ENCODE measurements at regions not wholly inside any gene's neighbourhood (a gene's known extent, or its start where the extent isn't known, plus 50 kb on each side); places are given as distances from the start of the nearest gene placed in this dataset.

DNA sequence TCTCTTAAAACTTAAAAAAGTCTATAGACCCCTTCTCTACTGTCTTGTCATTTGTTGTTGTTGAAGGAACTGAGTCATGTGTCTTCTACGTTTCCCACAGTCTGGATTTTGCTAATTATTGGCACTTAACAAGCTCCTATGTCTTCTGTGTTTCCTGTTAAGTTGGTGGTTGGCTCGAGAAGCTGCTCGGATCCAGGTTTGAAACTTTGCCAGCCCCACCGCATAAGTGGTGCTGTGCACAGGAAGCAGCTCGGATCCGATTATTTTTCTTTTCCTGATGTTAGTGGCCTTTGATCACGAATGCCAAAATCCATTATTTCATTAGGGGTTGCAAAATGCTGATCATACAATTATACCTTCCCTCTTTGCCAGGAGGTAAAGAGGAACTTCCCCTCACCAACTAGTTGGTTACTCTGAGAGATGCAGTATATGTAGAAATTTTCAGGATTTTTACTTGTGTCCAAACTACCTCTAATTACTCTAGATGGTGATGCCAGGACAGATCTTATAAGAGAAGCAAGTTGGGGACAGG lies 186.5 kb downstream of the NSG2 start:
- Histone ChIP-seq H3K9me3 (replicated peaks) (peaks cover 5% of the 10 kb centered on the region), H3K4me1 (replicated peaks) (no peaks in the 10 kb centered on the region), H3K27ac (no peak overlapping the region), H3K36me3 (no peaks in the 10 kb centered on the region), H3K27me3 (replicated peaks) (no peaks in the 10 kb centered on the region), H3K4me3 (no peak overlapping the region)
- no peak for DNase-seq (ENCODE audit: low read depth in 1 of 2, low spot score in 2 of 2)

DNA sequence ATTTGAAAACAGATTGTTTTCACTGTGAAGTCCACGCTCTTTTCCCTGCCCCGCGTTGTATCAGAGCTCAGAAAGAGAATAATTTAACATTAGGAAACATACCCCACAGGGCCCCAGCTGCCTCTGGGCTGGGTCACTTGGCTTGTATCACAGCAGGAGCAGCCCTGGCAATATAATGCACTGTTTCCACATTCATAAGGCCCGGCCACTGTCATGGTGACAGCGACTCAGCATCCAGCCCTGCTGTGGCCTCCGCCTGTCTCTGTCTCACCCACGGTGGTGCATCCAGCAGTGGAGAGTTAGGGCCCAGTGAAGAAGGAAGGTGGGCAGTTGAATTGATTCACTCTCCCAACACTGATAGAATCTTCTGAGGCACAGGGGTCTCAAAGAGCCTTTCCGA lies 188.9 kb downstream of the NSG2 start:
- no peaks in the 10 kb centered on the region for H3K27me3 ChIP-seq (replicated peaks)
- no peaks in the 10 kb centered on the region for H3K4me1 ChIP-seq (replicated peaks)
- no peak overlapping the region for H3K4me3 ChIP-seq
- no peaks in the 10 kb centered on the region for H3K36me3 ChIP-seq
- H3K9me3 ChIP-seq (replicated peaks) = peaks cover 9% of the 10 kb centered on the region
- no peak overlapping the region for H3K27ac ChIP-seq
- DNase-seq (ENCODE audit: low read depth in 1 of 2, low spot score in 2 of 2) = no peak

DNA sequence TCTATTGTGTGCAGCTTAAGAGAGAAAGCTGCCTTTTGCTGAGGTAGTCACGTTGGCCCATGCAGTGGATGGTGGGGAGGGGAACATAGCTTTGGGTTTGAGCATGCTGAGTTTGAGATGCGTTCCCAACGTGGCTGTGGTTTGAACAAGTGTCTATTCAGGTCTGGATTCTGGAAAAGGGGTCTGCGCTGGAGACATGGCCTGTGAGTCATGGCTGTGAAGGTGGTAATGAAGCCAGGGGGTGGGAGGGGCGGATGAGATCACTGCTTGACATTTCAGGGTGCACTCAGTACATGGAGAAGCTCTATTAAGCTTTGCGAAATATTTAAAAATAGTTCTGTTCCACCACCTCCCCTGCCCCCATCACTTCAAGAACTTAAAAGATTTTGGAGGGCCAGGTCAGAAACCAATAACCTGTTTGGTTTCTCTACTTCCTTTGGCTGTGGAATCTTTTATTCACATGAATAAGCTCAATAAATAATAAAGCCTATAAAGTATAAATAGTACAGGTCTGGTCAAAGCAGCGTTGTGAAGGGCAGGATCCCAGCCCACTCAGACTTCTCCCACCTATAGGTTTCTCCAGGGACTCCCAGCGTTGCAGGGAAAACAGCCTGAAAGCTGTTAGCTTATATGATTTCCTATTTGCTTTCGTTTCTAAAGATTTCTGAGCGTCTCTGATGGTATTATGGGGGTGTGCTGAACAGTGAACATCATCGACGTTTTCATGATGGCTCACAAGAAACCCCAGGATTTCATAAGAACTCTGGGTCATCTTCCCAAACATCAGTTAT lies 189.9 kb downstream of the NSG2 start:
- DNase-seq (ENCODE audit: low read depth in 1 of 2, low spot score in 2 of 2) = no peak
- Histone ChIP-seq H3K4me1 (replicated peaks) (no peaks in the 10 kb centered on the region), H3K4me3 (no peak overlapping the region), H3K9me3 (replicated peaks) (peaks cover 10% of the 10 kb centered on the region), H3K36me3 (no peaks in the 10 kb centered on the region), H3K27me3 (replicated peaks) (no peaks in the 10 kb centered on the region), H3K27ac (no peak overlapping the region)

DNA sequence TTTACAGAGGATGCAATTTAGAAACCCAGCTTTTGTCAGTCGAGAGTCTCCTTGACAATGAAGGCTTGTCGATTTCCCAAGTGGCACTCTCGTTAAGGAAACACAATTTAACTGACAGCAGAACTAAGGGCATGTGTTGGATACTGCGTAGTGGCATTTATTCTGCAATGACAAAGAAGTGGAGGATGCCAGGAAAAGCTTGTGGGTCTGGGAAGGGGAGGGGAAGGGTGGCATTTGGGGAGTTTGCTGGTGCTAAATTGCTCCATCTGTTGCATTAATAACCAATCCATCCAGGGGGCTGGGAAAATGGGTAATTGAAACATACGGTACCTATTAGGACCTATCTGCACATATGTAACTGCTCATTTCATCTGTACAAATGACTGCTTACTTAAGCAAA lies 190.6 kb downstream of the NSG2 start:
- Histone ChIP-seq H3K4me1 (replicated peaks) (no peaks in the 10 kb centered on the region), H3K36me3 (no peaks in the 10 kb centered on the region), H3K27me3 (replicated peaks) (no peaks in the 10 kb centered on the region), H3K4me3 (no peak overlapping the region), H3K9me3 (replicated peaks) (peaks cover 10% of the 10 kb centered on the region), H3K27ac (no peak overlapping the region)
- DNase-seq (ENCODE audit: low read depth in 1 of 2, low spot score in 2 of 2) = no peak

DNA sequence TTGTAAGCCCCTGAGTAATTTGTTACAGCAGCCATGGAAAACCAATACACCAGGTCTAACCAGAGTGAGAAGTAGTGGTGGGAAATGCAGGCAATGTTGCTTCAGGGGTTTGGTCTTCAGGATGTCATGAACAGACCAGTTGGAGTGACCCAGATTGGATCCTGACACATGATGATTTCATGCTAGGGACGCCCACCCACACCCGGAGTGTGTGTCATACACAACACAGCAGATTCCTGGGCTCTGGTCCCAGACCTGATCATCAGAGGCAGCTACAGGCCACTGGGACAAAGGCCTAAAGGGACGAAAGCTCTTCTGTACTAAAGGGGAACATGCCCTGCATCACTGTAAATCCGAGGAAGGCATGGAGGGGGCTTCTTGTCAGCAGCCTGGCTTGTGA lies 194.2 kb downstream of the NSG2 start:
- H3K4me1 ChIP-seq (replicated peaks) = no peaks in the 10 kb centered on the region
- H3K27ac ChIP-seq = no peak overlapping the region
- DNase-seq (ENCODE audit: low read depth in 1 of 2, low spot score in 2 of 2) = no peak
- H3K36me3 ChIP-seq = no peaks in the 10 kb centered on the region
- H3K27me3 ChIP-seq (replicated peaks) = no peaks in the 10 kb centered on the region
- H3K9me3 ChIP-seq (replicated peaks) = peaks cover 7% of the 10 kb centered on the region
- H3K4me3 ChIP-seq = no peak overlapping the region

DNA sequence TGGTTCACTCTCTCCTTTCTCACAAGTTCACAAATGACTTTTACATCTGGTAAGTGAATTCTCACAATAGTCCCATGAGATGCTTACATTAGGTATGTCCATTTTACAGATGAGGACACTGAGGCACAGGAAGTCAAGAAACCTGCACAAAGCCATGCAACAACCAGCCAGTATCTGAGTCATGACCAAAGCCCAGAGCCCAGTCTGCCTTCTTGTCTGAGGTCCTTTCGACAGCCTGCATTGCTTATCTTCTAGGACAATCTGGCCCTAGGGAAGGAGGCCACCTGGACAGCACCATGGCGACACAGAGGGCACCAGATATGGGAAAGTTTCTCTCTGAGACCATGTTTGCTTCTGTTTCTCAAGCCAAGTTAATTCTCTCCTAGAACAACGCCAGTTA lies 197.1 kb downstream of the NSG2 start:
- Histone ChIP-seq H3K4me1 (replicated peaks) (no peaks in the 10 kb centered on the region), H3K9me3 (replicated peaks) (peaks cover 4% of the 10 kb centered on the region), H3K4me3 (no peak overlapping the region), H3K27ac (no peak overlapping the region), H3K27me3 (replicated peaks) (no peaks in the 10 kb centered on the region), H3K36me3 (no peaks in the 10 kb centered on the region)
- no peak for DNase-seq (ENCODE audit: low read depth in 1 of 2, low spot score in 2 of 2)

DNA sequence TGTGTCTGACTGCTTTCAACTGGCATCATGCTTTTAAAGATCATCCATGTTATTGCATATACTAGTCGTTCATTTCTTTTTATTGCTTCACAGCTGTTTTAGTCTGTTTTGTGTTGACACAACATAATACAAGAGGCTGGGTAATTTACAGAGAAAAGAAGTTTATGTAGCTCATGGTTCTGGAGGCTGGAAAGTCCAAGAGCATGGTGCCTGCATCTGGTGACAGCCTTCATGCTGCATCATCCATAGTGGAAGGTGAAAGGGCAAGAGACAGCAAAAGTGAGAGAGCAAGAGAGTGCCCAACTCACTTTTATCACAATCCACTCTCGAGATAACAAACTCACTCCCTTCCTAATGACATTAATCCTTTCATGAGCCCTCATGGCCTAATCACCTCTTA lies 198.4 kb downstream of the NSG2 start:
- Histone ChIP-seq H3K27ac (no peak overlapping the region), H3K4me3 (no peak overlapping the region), H3K9me3 (replicated peaks) (peaks cover 4% of the 10 kb centered on the region), H3K36me3 (no peaks in the 10 kb centered on the region), H3K27me3 (replicated peaks) (no peaks in the 10 kb centered on the region), H3K4me1 (replicated peaks) (no peaks in the 10 kb centered on the region)
- DNase-seq (ENCODE audit: low read depth in 1 of 2, low spot score in 2 of 2) = no peak

DNA sequence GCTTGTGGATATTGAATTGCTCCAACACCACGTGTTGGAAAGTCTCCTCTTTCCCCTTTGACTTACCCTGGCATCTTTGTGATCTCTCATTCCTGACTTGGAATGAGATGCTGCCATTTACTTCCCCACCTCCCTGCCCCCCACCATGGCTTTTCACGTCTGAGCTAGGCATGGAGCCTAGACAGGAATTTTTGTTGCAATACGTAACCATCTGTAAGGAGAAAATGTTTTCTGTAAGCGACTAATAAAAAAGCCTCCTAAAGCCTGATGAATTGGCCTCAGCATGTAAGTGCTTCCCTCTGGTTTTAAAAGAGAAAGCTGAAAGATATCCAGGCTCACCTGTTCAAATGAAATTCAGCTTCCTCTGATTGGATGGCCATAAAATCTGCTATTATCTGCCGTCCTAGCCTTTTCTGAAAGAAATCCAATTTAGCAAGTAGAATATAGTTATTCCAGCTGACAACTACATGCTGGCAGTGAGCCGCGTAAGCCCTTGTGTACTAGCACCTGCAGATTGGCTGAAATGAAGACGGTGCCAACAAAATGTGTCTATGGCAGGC lies 200.1 kb downstream of the NSG2 start:
- Histone ChIP-seq H3K4me1 (replicated peaks) (no peaks in the 10 kb centered on the region), H3K4me3 (no peak overlapping the region), H3K36me3 (no peaks in the 10 kb centered on the region), H3K9me3 (replicated peaks) (no peaks in the 10 kb centered on the region), H3K27ac (no peak overlapping the region), H3K27me3 (replicated peaks) (no peaks in the 10 kb centered on the region)
- no peak for DNase-seq (ENCODE audit: low read depth in 1 of 2, low spot score in 2 of 2)

DNA sequence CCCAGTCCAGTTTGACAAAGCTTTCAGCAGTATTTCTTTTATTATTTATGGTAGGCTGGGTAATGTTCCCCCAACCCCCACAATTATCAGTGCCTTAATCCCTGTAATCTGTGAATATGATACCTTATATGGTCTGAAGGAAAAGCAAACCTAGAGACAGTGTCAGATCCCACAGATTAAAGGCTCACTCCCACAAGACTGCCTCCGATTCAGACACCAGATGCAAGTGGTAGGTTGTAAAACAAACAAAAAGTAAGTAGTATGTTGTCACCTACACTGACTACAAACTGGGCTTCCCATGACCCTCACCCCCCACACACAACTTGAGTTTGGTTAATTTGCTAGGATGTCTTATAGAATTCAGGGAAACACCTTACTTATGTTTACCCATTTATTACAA lies 201.2 kb downstream of the NSG2 start:
- Histone ChIP-seq H3K27me3 (replicated peaks) (0 out of 2 replicates have a peak, but pooled peaks cover 4% of the 10 kb centered on the region), H3K9me3 (replicated peaks) (0 out of 2 replicates have a peak, but pooled peaks cover 2% of the 10 kb centered on the region), H3K36me3 (no peaks in the 10 kb centered on the region), H3K27ac (no peak overlapping the region), H3K4me3 (no peak overlapping the region), H3K4me1 (replicated peaks) (no peaks in the 10 kb centered on the region)
- DNase-seq (ENCODE audit: low read depth in 1 of 2, low spot score in 2 of 2) = no peak

DNA sequence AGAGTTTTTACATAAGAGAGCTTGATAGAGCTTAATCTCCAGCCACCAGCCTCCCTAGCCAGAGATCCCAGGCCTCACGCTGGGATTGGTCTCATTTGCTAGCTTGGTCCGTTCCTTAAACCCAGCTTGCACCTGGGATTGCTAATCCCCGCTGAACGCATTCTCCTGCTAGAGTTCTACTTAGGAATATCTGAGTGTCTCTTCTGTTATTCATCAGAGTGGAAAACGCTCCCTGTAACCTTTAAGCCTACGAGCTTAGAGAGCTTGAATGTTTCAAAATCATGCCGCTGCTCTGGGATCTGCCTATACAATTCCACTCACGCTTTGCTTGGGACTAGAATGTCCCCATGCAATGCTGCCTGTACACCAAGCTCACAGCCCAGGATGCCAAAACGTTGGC lies 201.8 kb downstream of the NSG2 start:
- Histone ChIP-seq H3K27ac (no peak overlapping the region), H3K36me3 (no peaks in the 10 kb centered on the region), H3K4me3 (no peak overlapping the region), H3K4me1 (replicated peaks) (no peaks in the 10 kb centered on the region), H3K27me3 (replicated peaks) (0 out of 2 replicates have a peak, but pooled peaks cover 4% of the 10 kb centered on the region), H3K9me3 (replicated peaks) (0 out of 2 replicates have a peak, but pooled peaks cover 2% of the 10 kb centered on the region)
- DNase-seq (ENCODE audit: low read depth in 1 of 2, low spot score in 2 of 2) = no peak

DNA sequence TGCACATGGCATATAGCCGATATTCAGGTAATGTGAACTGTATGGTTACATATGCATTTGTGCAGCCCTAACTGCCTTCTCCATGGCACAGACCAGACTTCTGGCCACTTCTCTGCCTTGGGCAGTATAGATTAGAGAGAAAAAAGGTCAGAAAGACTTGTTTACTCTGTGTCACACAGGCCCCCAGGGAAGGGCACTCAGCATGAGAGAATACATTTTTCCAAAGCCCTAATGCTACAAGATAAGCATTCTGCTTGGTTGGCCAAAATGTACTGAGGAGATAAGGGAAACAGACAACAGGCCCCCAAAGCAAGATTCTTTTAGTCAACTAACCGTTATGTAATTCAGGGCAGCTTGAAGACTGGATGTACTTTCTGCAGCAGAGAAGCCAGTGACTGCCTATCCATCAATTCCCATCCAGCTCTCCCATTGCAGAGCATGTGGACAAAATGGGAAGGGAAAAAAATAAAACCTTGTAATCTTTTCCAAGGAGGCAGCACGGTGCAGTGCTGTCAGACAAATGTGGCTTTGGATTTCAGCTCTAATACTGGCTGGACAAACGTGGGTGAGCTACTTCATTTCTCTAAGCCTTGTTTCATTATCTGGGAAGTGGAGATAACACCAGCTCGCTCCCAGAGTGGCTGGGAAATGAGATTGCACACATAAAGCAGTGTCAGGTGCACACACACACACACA lies 205.9 kb downstream of the NSG2 start:
- no peaks in the 10 kb centered on the region for H3K4me1 ChIP-seq (replicated peaks)
- no peak overlapping the region for H3K4me3 ChIP-seq
- H3K36me3 ChIP-seq = no peaks in the 10 kb centered on the region
- H3K9me3 ChIP-seq (replicated peaks) = 0 out of 2 replicates have a peak, but pooled peaks cover 2% of the 10 kb centered on the region
- H3K27ac ChIP-seq = no peak overlapping the region
- DNase-seq (ENCODE audit: low read depth in 1 of 2, low spot score in 2 of 2) = no peak
- H3K27me3 ChIP-seq (replicated peaks) = 0 out of 2 replicates have a peak, but pooled peaks cover 4% of the 10 kb centered on the region

DNA sequence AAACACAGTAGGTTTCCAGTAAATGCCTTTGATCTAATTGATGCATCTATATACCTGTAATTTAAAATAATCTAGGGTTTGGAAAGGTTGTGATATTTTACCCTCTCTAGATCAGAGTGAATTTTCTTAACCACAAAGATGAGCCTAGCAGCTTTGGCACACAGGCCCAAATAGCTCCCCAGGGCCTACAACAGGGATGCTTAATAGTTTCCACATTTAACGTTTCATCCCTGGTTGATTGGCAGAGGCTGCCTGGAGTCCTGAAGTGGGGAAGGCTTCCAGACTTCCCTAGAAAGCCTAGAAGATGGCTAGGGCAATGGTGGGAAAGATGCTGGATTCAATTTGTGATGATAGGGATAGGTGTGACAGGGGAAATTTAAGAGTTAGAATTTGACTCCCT lies 206.6 kb downstream of the NSG2 start:
- H3K9me3 ChIP-seq (replicated peaks) = peaks cover 4% of the 10 kb centered on the region
- no peak overlapping the region for H3K27ac ChIP-seq
- H3K27me3 ChIP-seq (replicated peaks) = 0 out of 2 replicates have a peak, but pooled peaks cover 4% of the 10 kb centered on the region
- no peak overlapping the region for H3K4me3 ChIP-seq
- H3K36me3 ChIP-seq = no peaks in the 10 kb centered on the region
- no peak for DNase-seq (ENCODE audit: low read depth in 1 of 2, low spot score in 2 of 2)
- no peaks in the 10 kb centered on the region for H3K4me1 ChIP-seq (replicated peaks)

DNA sequence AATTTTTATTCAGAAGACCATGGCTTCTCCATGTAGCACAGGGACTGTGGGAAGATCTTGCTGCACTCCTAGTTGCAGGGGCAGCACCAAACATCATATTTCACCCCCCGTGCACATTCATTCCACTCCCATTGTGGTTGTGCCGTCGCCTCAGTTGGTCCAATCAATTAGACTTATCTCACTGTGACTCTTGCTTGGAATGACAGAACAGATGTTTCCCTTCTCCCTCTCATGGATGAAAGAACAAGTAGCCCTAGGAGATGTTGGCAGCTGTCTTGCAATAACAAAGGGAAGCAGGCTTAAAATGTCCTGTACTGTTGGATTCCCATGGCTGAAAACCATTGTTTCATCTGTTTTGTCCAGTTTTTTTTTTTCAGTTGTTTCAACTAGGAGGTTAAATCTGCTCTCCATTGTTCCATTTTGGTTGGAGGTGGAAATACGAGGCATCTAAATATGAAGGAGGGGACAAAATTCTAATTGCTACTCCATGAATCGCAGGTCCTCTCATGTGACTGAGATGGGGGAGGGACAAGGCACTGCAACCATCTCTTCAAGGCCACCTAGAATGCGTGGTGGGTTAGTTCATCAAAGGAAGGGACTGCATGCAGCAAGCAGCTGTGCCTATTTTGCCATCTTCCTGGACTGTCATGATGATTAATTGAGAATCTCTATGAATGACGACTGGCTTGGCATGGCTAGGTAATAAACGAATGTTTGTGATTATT lies 214.4 kb downstream of the NSG2 start:
- no peaks in the 10 kb centered on the region for H3K36me3 ChIP-seq
- H3K27ac ChIP-seq = no peak overlapping the region
- DNase-seq (ENCODE audit: low read depth in 1 of 2, low spot score in 2 of 2) = no peak
- no peak overlapping the region for H3K4me3 ChIP-seq
- H3K9me3 ChIP-seq (replicated peaks) = peaks cover 3% of the 10 kb centered on the region
- H3K27me3 ChIP-seq (replicated peaks) = no peaks in the 10 kb centered on the region
- no peaks in the 10 kb centered on the region for H3K4me1 ChIP-seq (replicated peaks)

Data from SJSA1 (cell line).